ENCODE measurements at regions not wholly inside any gene's neighbourhood (a gene's known extent, or its start where the extent isn't known, plus 50 kb on each side); places are given as distances from the start of the nearest gene placed in this dataset.

DNA sequence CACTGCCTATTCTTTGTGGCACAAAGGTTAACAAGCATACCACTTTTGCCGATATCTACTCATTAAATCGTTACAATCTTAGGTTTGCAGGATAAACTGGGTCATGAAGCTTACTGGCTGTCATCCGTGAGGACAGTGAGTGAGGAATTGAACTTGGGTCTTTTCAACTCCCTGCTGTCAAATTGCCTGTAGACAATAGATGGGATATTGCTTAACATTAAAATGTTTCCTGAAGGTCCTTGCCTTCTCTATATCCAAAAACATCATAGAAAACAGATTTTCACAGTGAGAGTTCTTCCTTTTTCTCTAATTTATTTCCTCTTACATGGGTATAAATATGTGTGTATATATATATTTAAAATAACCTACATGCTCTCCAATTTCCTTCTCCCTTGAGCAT, 257.8 kb downstream of the LMO4 start:
- no peak for TF ChIP-seq CTCF (IDR thresholded peaks at IDR 0.05)

DNA sequence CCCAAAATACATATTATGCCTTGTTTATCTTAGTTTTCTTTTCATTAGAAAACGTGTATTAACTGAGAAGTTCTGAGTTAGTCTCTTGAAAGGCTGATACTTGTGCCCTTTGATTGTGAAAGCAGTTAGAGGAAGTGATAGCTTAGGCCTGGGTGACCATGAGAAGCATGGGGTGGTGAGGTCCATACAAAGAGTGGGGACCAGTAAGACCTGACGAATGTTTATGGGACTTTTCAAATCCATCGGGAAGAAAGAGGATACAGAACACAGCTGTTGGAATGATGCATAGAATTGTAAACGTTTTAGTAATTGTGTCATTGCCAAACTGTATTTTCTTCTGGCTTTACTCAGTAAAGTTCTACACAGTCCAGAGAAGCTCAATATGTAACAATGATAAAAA, 259.8 kb downstream of the LMO4 start:
- no peak for TF ChIP-seq CTCF (IDR thresholded peaks at IDR 0.05)

- no peak for TF ChIP-seq CTCF (IDR thresholded peaks at IDR 0.05)
Measured at GRCh38 chr1:87591492-87591891, 262.8 kb downstream of the LMO4 start.

GRCh38 chr1:87592156-87592555, 263.5 kb downstream of the LMO4 start:
- TF ChIP-seq CTCF (IDR thresholded peaks at IDR 0.05) = no peak

DNA sequence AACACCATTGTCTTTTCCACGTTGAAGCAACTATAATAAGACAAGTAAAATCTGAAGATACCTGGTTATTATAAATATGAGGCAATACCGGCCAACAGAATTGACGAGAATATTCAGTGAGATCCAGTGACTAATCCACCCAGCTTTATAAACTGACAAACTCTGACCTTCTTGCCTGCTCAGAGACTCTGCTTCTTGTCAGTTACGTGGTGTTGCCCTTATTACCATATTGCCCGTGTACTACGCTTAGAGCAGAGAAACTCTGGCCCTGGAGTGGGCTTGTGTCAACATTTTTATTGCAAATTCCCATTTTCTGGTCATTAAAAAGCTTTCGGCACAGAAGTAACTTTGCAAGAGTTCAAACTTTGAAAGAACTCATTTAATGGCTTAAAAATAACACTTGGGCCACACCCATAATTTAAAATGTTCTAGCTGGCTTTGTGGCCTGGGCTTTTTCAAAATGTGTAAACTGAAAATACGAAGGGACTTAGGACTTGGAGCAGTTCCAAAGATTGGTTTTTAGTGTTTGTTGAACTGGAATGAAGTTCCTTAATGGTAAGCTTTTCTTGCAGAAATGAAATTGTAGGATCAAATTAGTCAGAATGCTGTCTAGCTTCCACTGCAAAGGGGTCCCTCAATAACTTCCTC, 266.2 kb downstream of the LMO4 start:
- TF ChIP-seq CTCF (IDR thresholded peaks at IDR 0.05) = no peak

- TF ChIP-seq CTCF (IDR thresholded peaks at IDR 0.05) = no peak
Measured at GRCh38 chr1:87595384-87595781, 266.7 kb downstream of the LMO4 start.

GRCh38 chr1:87598429-87598828, 269.7 kb downstream of the LMO4 start:
- TF ChIP-seq CTCF (IDR thresholded peaks at IDR 0.05) = no peak; the same call in 1 of the 2 replicates

DNA sequence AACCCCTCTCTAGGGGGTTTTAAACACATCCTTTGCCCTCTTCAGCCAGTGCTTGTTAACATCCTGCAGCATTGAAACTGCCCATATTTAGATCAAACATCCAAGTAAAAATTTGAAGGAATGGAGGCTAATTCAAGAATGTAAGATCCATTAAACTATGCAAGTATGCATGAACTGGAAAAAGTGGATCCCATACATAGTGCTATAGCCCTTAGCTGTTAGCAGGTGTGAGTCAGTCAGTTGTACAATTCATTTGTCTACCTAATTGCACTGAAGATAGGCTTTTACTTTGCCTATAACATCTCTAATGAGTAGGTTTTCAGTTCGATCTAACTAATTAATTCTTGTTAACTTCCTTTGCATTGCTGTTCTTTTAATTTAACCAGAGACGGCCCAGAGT, 270.9 kb downstream of the LMO4 start:
- no peak for TF ChIP-seq CTCF (IDR thresholded peaks at IDR 0.05)
